ENCODE measurements at regions not wholly inside any gene's neighbourhood (a gene's known extent, or its start where the extent isn't known, plus 50 kb on each side); places are given as distances from the start of the nearest gene placed in this dataset.
"Not testable (repeated sequence)": the region's sequence is repeated elsewhere in the genome, so short reads cannot be mapped to it uniquely, and the experiment has no call there.

- intact Hi-C loops (cut with DNase I), result no loop called here
- ATAC-seq, result no peak
- no peak for DNase-seq
Measured at GRCh38 chr1:45258059-45258650, 51.8 kb upstream of the ZSWIM5 start.

- intact Hi-C loops (cut with DNase I), result no loop called here
- DNase-seq, result no peak
- ATAC-seq, result no peak
Measured at GRCh38 chr1:45259053-45259452, 52.6 kb upstream of the ZSWIM5 start.

GRCh38 chr1:45260244-45260643, 53.8 kb upstream of the ZSWIM5 start:
- ATAC-seq, result no peak
- intact Hi-C loops (cut with DNase I), result no loop called here
- no peak for DNase-seq

- no peak for ATAC-seq
- DNase-seq, result no peak
- intact Hi-C loops (cut with DNase I), result no loop called here
Measured at GRCh38 chr1:45263132-45263531, 56.7 kb upstream of the ZSWIM5 start.

- ATAC-seq (no peak), DNase-seq (no peak)
- intact Hi-C loops (cut with DNase I), result no loop called here
Measured at GRCh38 chr1:45265244-45265643, 58.8 kb upstream of the ZSWIM5 start.

GRCh38 chr1:45266151-45266801, 59.9 kb upstream of the ZSWIM5 start:
- intact Hi-C loops (cut with DNase I), result no loop called here
- peak; percentile 76 to 95 for ATAC-seq

GRCh38 chr1:45268310-45268709, 58.4 kb upstream of the HPDL start:
- ATAC-seq; intact Hi-C loops (cut with DNase I): not testable (repeated sequence)

More at GRCh38 chr1:45266151-45266801, 59.9 kb upstream of the ZSWIM5 start:
- peak; percentile 77 for DNase-seq

GRCh38 chr1:45272267-45272666, 54.4 kb upstream of the HPDL start:
- intact Hi-C loops (cut with DNase I); DNase-seq; ATAC-seq: not testable (repeated sequence)

More at GRCh38 chr1:45268310-45268709, 58.4 kb upstream of the HPDL start:
- not testable (repeated sequence) for DNase-seq

- DNase-seq, result no peak
- intact Hi-C loops (cut with DNase I), result no loop called here
- ATAC-seq, result no peak
Measured at GRCh38 chr1:45272913-45273371, 53.8 kb upstream of the HPDL start.

GRCh38 chr1:45275054-45275453, 51.6 kb upstream of the HPDL start:
- ATAC-seq (no peak), DNase-seq (no peak)
- intact Hi-C loops (cut with DNase I), result no loop called here
